Breast epithelium (tissue), 4 donors: ENCODE measurements at regions not wholly inside any gene's neighbourhood (a gene's known extent, or its start where the extent isn't known, plus 50 kb on each side); places are given as distances from the start of the nearest gene placed in this dataset.

Experiments used
- DNase-seq, 2 donors: peaks; one replicate each; pipeline ENCODE4 v3.0.0-alpha.2; 2019; ENCODE audit warnings: low spot score in 2 of 2
- H3K27ac ChIP-seq, 2 donors: fragments of 200-600 bp; sonication (generic) in 1 of 2; one replicate each; pipeline ENCODE4 v1.5.1; 2016 to 2019; ENCODE audit warnings: mild to moderate bottlenecking in 1 of 2
- H3K27me3 ChIP-seq, 2 donors: fragments of 200-600 bp; sonication (generic) in 1 of 2; one replicate each; pipeline versions ENCODE4 v1.5.1 to v1.6.0; 2017 to 2019; ENCODE audit warnings: control low read depth in 1 of 2, mild to moderate bottlenecking in 1 of 2
- H3K36me3 ChIP-seq: fragments of 200-600 bp; one replicate; pipeline ENCODE4 v1.5.1; 2019
- H3K4me1 ChIP-seq, 2 donors: fragments of 200-600 bp; sonication (generic); one replicate each; pipeline ENCODE4 v1.5.1; 2016 to 2019; ENCODE audit warnings: control low read depth in 1 of 2
- H3K4me3 ChIP-seq, 3 donors: fragments of 200-600 bp; sonication (generic); 1 replicate in 2 of 3; 2 replicates in 1 of 3; pipeline ENCODE4 v1.5.1; 2016 to 2019; ENCODE audit warnings: mild to moderate bottlenecking in 3 of 3, moderate library complexity in 2 of 3
- H3K9me3 ChIP-seq, 2 donors: fragments of 200-600 bp; sonication (generic) in 1 of 2; one replicate each; pipeline ENCODE4 v1.5.1; 2016 to 2019; ENCODE audit warnings: control low read depth in 1 of 2
- POLR2A ChIP-seq: fragments of 450-650 bp; IDR thresholded peaks from one replicate; pipeline ENCODE4 v1.6.1; 2016; ENCODE audit warnings: antibody characterized with exemption, mild to moderate bottlenecking, moderate library complexity
- POLR2AphosphoS5 ChIP-seq, 3 donors: sonication (generic); formaldehyde crosslinking; IDR thresholded peaks; one replicate each; pipeline ENCODE4 v1.6.1; 2017; ENCODE audit warnings: antibody characterized with exemption in 3 of 3
- intact Hi-C: fragments of 100-400 bp; cut with DNase I; formaldehyde crosslinking; loops from one replicate; pipeline ENCODE4 v1.15.1; 2023; ENCODE audit warnings: low total_unique reads
- TF ChIP-seq, protein P1 (sequence below), 3 donors: fragments of 450-650 bp; IDR thresholded peaks; one replicate each; pipeline ENCODE4 v1.5.1; 2016 to 2017; ENCODE audit warnings: antibody characterized with exemption in 3 of 3, mild to moderate bottlenecking in 3 of 3, moderate library complexity in 3 of 3

DNA sequence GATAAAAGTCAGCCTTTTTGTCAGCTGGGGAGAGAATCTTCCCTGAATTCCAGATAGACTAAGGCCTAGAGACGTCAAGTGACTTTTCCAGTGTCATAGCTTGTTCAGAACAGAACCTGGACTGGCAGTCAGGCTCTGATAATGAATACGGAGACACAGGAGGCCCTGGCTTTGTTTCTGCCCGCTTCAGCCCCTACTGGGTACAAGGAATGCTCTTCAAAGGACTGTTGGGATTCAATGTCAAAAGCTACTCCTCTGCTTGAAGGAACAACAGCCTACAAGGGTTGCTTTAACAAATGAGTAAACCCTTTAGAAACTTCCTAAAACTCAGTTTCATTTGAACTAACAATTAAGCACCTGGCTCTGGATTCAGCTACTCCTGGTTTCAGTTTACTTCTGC lies 412.3 kb downstream of the OXSM start:
- Histone ChIP-seq H3K4me3 (no peak overlapping the region), H3K9me3 (no peaks in the 10 kb centered on the region), H3K27me3 (no peaks in the 10 kb centered on the region), H3K4me1 (no peaks in the 10 kb centered on the region), H3K36me3 (no peaks in the 10 kb centered on the region), H3K27ac (no peak overlapping the region)
- intact Hi-C loops: no loop called here
- TF ChIP-seq, protein P1, sequence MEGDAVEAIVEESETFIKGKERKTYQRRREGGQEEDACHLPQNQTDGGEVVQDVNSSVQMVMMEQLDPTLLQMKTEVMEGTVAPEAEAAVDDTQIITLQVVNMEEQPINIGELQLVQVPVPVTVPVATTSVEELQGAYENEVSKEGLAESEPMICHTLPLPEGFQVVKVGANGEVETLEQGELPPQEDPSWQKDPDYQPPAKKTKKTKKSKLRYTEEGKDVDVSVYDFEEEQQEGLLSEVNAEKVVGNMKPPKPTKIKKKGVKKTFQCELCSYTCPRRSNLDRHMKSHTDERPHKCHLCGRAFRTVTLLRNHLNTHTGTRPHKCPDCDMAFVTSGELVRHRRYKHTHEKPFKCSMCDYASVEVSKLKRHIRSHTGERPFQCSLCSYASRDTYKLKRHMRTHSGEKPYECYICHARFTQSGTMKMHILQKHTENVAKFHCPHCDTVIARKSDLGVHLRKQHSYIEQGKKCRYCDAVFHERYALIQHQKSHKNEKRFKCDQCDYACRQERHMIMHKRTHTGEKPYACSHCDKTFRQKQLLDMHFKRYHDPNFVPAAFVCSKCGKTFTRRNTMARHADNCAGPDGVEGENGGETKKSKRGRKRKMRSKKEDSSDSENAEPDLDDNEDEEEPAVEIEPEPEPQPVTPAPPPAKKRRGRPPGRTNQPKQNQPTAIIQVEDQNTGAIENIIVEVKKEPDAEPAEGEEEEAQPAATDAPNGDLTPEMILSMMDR (IDR thresholded peaks at IDR 0.05): no peak
- TF ChIP-seq POLR2A (no peak), POLR2AphosphoS5 (IDR thresholded peaks at IDR 0.05) (no peak)
- no peak for DNase-seq

DNA sequence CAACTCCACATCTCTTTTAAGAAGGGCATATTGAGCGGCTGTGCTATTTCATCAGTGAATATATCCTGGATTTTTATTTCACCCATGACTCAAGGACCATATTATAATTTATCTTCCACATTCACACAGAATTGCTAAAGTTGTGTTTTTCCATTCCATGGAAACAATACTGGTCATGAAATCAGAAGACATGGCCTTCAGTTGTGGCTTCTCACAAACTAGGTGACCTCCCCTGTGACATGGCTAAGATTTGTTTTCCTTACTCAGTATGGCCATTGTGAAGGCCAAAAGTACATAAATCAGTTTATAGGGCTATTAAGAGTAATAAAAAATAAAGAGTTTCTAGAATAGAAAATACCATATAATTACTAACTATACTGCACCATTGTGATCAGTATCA lies 415.6 kb downstream of the OXSM start:
- no peaks in the 10 kb centered on the region for H3K36me3 ChIP-seq
- H3K27me3 ChIP-seq: no peaks in the 10 kb centered on the region
- no peak for TF ChIP-seq POLR2A
- TF ChIP-seq, protein P1 (IDR thresholded peaks at IDR 0.05): no peak
- no peak for TF ChIP-seq POLR2AphosphoS5 (IDR thresholded peaks at IDR 0.05)
- no peaks in the 10 kb centered on the region for H3K4me1 ChIP-seq
- no peak overlapping the region for H3K27ac ChIP-seq
- no peak for DNase-seq
- H3K9me3 ChIP-seq: no peaks in the 10 kb centered on the region
- no peak overlapping the region for H3K4me3 ChIP-seq
- intact Hi-C loops: no loop called here

DNA sequence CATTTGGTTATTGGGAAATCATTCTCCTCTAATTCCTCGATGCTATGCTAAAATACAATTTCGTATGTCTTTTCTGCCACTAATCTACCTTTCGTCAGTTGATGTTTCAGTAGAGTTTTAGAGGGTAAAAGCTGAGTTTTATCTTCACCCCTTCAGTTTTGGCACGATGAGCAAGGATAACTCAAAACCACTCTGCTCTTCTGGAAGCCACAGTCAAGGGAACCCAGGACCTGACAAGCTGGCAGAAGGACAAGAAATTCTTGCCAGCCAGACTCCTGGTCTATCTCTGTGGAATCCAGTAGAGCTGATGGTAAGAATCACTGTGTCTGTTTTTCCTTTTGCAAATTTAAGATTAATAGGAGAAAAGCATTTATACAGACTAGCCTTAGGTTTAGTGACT lies 414.4 kb upstream of the LRRC3B start:
- Histone ChIP-seq H3K4me3 (no peak overlapping the region), H3K36me3 (no peaks in the 10 kb centered on the region), H3K27ac (no peak overlapping the region), H3K27me3 (no peaks in the 10 kb centered on the region), H3K4me1 (no peaks in the 10 kb centered on the region), H3K9me3 (peaks cover 0 to 10% of the 10 kb centered on the region in 2 donors)
- DNase-seq: no peak
- TF ChIP-seq, protein P1 (IDR thresholded peaks at IDR 0.05): no peak
- no peak for TF ChIP-seq POLR2A
- no peak for TF ChIP-seq POLR2AphosphoS5 (IDR thresholded peaks at IDR 0.05)
- intact Hi-C loops: no loop called here

DNA sequence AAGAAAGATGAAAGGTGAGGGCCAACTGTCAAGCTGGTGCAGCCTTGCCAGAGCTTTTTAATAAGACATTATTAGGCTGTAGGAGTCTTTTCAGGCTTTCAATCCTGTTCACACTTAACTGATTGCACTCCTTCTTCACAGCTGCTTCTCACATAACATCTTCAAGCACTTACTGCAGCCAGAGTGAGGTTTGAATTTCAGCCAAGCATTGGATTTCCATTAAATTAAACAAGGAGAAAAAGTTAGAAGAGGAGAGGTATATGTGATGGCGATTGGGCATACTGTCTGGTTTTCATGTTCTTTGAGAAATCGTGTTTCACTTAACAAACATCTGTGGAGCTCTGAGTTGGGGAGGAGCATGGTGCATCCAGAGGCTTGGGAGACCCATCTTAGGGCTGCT lies 392.8 kb upstream of the LRRC3B start:
- Histone ChIP-seq H3K36me3 (no peaks in the 10 kb centered on the region), H3K4me3 (no peak overlapping the region), H3K27me3 (no peaks in the 10 kb centered on the region), H3K9me3 (no peaks in the 10 kb centered on the region), H3K4me1 (no peaks in the 10 kb centered on the region), H3K27ac (no peak overlapping the region)
- no peak for DNase-seq
- intact Hi-C loops: no loop called here
- no peak for TF ChIP-seq POLR2A
- TF ChIP-seq POLR2AphosphoS5 (IDR thresholded peaks at IDR 0.05): no peak
- TF ChIP-seq, protein P1 (IDR thresholded peaks at IDR 0.05): no peak

DNA sequence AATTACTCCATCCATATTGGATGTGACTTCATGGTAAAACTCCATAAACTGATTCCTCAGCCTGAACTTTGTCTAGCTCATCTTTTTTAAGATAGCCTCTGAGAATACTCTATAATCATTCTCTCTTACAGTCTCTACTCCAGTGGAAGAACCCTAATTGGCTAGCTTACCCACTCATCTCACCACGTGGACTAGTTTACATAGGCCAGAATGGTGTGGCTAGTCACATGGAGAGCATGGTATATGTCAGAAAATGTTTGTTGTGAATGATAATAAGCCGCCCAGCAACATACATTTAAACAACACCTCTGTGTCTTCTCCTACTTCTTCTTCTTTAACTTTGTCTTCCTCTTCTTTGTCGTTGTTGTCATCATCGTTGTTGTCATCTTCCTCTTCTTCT lies 389.2 kb upstream of the LRRC3B start:
- intact Hi-C loops: no loop called here
- Histone ChIP-seq H3K27me3 (no peaks in the 10 kb centered on the region), H3K4me1 (no peaks in the 10 kb centered on the region), H3K4me3 (no peak overlapping the region), H3K27ac (no peak overlapping the region), H3K9me3 (no peaks in the 10 kb centered on the region), H3K36me3 (no peaks in the 10 kb centered on the region)
- DNase-seq: no peak
- no peak for TF ChIP-seq POLR2A
- no peak for TF ChIP-seq POLR2AphosphoS5 (IDR thresholded peaks at IDR 0.05)
- TF ChIP-seq, protein P1 (IDR thresholded peaks at IDR 0.05): no peak
